22Rv1 (cell line): ENCODE measurements at regions not wholly inside any gene's neighbourhood (a gene's known extent, or its start where the extent isn't known, plus 50 kb on each side); places are given as distances from the start of the nearest gene placed in this dataset.
"Not testable (repeated sequence)": the region's sequence is repeated elsewhere in the genome, so short reads cannot be mapped to it uniquely, and the experiment has no call there.

Source experiments
- ZFX ChIP-seq: fragments of 450-650 bp; IDR thresholded peaks from 2 replicates; pipeline ENCODE4 v1.6.1; 2017; ENCODE audit warnings: antibody characterized with exemption, borderline replicate concordance
- TF ChIP-seq, protein P1 (sequence below): fragments of 450-650 bp; IDR thresholded peaks from 2 replicates; pipeline ENCODE4 v1.5.1; 2017; ENCODE audit warnings: mild to moderate bottlenecking

- TF ChIP-seq, protein P1, sequence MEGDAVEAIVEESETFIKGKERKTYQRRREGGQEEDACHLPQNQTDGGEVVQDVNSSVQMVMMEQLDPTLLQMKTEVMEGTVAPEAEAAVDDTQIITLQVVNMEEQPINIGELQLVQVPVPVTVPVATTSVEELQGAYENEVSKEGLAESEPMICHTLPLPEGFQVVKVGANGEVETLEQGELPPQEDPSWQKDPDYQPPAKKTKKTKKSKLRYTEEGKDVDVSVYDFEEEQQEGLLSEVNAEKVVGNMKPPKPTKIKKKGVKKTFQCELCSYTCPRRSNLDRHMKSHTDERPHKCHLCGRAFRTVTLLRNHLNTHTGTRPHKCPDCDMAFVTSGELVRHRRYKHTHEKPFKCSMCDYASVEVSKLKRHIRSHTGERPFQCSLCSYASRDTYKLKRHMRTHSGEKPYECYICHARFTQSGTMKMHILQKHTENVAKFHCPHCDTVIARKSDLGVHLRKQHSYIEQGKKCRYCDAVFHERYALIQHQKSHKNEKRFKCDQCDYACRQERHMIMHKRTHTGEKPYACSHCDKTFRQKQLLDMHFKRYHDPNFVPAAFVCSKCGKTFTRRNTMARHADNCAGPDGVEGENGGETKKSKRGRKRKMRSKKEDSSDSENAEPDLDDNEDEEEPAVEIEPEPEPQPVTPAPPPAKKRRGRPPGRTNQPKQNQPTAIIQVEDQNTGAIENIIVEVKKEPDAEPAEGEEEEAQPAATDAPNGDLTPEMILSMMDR: not testable (repeated sequence)
- TF ChIP-seq ZFX: not testable (repeated sequence)
Observed at GRCh38 chr16:34014841-34015820, 555.7 kb downstream of the TP53TG3F start.
